Lower leg skin (tissue), 3 donors: ENCODE measurements at regions not wholly inside any gene's neighbourhood (a gene's known extent, or its start where the extent isn't known, plus 50 kb on each side); places are given as distances from the start of the nearest gene placed in this dataset.

Source experiments
- POLR2A ChIP-seq, 2 donors: fragments of 450-650 bp; IDR thresholded peaks; one replicate each; pipeline ENCODE4 v1.6.1; 2016 to 2017; ENCODE audit warnings: antibody characterized with exemption in 2 of 2, mild to moderate bottlenecking in 1 of 2, moderate library complexity in 1 of 2
- TF ChIP-seq, protein P1 (sequence below), 3 donors: fragments of 450-650 bp; IDR thresholded peaks; one replicate each; pipeline ENCODE4 v1.5.1; 2016; ENCODE audit warnings: antibody characterized with exemption in 3 of 3, mild to moderate bottlenecking in 3 of 3, moderate library complexity in 2 of 3

DNA sequence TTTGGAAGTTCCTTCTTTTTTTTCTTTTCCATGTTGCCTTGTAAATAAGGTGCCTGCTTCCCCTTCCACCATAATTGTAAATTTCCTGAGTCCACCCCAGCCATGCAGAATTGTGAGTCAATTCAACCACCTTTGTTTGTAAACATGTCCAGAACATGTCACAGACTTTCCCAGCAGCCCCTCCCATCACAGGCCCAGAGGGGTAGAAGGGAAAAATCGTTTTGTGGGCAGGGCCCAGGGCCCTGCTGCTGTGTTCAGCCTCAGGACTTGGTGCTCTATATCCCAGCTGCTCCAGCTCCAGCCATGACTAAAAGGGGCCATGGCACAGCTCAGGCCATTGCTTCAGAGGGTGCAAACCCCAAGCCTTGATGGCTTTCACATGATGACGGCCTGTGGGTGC lies 384.6 kb upstream of the NCAM2 start:
- TF ChIP-seq, protein P1, sequence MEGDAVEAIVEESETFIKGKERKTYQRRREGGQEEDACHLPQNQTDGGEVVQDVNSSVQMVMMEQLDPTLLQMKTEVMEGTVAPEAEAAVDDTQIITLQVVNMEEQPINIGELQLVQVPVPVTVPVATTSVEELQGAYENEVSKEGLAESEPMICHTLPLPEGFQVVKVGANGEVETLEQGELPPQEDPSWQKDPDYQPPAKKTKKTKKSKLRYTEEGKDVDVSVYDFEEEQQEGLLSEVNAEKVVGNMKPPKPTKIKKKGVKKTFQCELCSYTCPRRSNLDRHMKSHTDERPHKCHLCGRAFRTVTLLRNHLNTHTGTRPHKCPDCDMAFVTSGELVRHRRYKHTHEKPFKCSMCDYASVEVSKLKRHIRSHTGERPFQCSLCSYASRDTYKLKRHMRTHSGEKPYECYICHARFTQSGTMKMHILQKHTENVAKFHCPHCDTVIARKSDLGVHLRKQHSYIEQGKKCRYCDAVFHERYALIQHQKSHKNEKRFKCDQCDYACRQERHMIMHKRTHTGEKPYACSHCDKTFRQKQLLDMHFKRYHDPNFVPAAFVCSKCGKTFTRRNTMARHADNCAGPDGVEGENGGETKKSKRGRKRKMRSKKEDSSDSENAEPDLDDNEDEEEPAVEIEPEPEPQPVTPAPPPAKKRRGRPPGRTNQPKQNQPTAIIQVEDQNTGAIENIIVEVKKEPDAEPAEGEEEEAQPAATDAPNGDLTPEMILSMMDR (IDR thresholded peaks at IDR 0.05) = no peak
- TF ChIP-seq POLR2A (IDR thresholded peaks at IDR 0.05) = no peak
